CD4-positive, alpha-beta T cell treated with Interferon alpha-2 for 1 hour (primary cell): ENCODE measurements at regions not wholly inside any gene's neighbourhood (a gene's known extent, or its start where the extent isn't known, plus 50 kb on each side); places are given as distances from the start of the nearest gene placed in this dataset.

Experiments used
- DNase-seq, 2 donors: peaks; one replicate each; pipeline ENCODE4 v3.0.0-alpha.2; 2020 to 2022

GRCh38 chr14:94880106-94880505 is 110.2 kb upstream of the GSC start:
- no peak for DNase-seq

- no peak for DNase-seq
These were observed 109.6 kb upstream of the GSC start for GRCh38 chr14:94879537-94879936.

GRCh38 chr14:94876306-94876705 is 106.4 kb upstream of the GSC start:
- DNase-seq = no peak

GRCh38 chr14:94875256-94875655 is 105.3 kb upstream of the GSC start:
- no peak for DNase-seq

- no peak for DNase-seq
These were observed 98.8 kb upstream of the GSC start for GRCh38 chr14:94868772-94869072.

- DNase-seq = no peak
These were observed 98.2 kb upstream of the GSC start for GRCh38 chr14:94867946-94868771.

- DNase-seq = no peak
These were observed 97.3 kb upstream of the GSC start for GRCh38 chr14:94867209-94867608.

- DNase-seq = no peak
These were observed 94.7 kb upstream of the GSC start for GRCh38 chr14:94864387-94865195.

- DNase-seq = no peak
These were observed 93.5 kb upstream of the GSC start for GRCh38 chr14:94863366-94863765.

GRCh38 chr14:94857950-94858349 is 88.0 kb upstream of the GSC start:
- DNase-seq = no peak

GRCh38 chr14:94853920-94854319 is 84.0 kb upstream of the GSC start:
- DNase-seq = no peak

- DNase-seq = no peak
These were observed 80.6 kb upstream of the GSC start for GRCh38 chr14:94850309-94851211.

- no peak for DNase-seq
These were observed 74.8 kb upstream of the GSC start for GRCh38 chr14:94844593-94845152.

- DNase-seq = no peak
These were observed 70.6 kb upstream of the GSC start for GRCh38 chr14:94840467-94840866.

- DNase-seq = no peak
These were observed 69.4 kb upstream of the GSC start for GRCh38 chr14:94839348-94839747.

- DNase-seq = no peak
These were observed 66.9 kb upstream of the GSC start for GRCh38 chr14:94836849-94837248.

GRCh38 chr14:94833633-94834032 is 63.7 kb upstream of the GSC start:
- DNase-seq = no peak

GRCh38 chr14:94831085-94831484 is 61.2 kb upstream of the GSC start:
- no peak for DNase-seq

- DNase-seq = no peak
These were observed 58.0 kb upstream of the GSC start for GRCh38 chr14:94827711-94828447.

- DNase-seq = no peak
These were observed 56.9 kb upstream of the GSC start for GRCh38 chr14:94826774-94827173.

- no peak for DNase-seq
These were observed 53.8 kb upstream of the GSC start for GRCh38 chr14:94823556-94824341.
